Hematopoietic multipotent progenitor cell treated with erythropoietin and hydrocortisone succinate and interleukin-3 and kit ligand, for 4 days (in vitro differentiated cells): ENCODE measurements at regions not wholly inside any gene's neighbourhood (a gene's known extent, or its start where the extent isn't known, plus 50 kb on each side); places are given as distances from the start of the nearest gene placed in this dataset.

ENCODE experiments used
- DNase-seq: peaks from one replicate; pipeline ENCODE4 v3.0.0-alpha.2; 2015

DNA sequence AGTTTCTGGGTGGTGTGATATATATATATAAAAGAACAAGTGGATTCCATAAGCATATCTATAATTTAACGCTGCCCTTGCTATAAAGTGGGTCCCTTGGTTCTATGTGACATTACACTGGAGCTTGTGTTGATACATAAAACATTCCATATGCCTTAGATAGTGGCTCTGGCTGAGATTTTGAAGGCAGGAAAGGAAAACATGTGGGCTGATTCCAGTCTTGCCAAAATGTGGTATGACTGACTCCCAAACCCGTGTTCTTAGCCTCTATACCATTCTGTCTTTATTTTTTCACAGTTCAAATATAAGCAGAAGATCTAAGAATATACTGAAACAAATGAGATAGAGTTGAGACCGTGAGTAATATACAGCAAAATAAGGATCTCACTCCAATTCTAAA lies 522.8 kb upstream of the LRRC4C start:
- no peak for DNase-seq

- no peak for DNase-seq
Measured at GRCh38 chr11:41982975-41983374, 523.5 kb upstream of the LRRC4C start.

DNA sequence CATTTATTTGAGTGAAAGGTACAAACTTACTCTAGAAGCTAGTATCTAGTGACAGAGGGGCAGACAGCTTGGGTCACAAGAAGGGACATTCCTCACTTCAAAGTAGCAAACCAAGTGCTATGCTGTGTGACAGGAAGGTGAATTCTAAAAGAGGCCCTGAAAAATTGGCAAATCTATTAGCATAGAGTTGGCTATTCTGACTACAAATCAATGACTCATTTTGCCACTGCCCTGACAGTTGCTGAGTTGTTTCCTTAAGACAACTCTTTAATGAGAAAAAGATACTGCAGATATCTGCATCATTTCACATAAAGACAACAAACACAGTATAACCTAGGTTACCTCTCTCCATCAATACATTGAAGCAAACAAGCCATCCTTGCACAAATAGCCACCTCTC lies 524.0 kb upstream of the LRRC4C start:
- DNase-seq = no peak

DNA sequence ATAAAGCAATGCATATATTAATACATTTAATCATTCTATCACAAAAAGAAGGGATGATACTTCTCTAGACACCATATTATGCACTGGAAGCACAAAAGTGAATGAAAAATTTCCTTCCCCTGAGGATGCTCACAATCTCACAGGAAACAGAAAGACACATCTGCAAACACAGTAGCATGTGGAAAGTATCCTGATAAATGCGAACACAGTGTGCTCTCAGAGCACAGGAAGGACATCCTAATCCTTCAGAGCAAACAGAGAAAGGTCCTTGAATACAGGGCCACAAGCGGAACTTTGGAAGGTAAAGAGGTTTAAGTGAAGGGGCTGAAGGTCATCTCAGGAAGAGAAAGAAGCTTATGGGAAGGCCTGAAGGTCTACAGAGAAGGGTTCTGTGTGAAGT lies 524.6 kb upstream of the LRRC4C start:
- DNase-seq = no peak

GRCh38 chr11:41985799-41986198 lies 526.3 kb upstream of the LRRC4C start:
- DNase-seq = no peak

- no peak for DNase-seq
Measured at GRCh38 chr11:41988951-41989572, 529.6 kb upstream of the LRRC4C start.

- no peak for DNase-seq
Measured at GRCh38 chr11:41989823-41990380, 530.5 kb upstream of the LRRC4C start.

DNA sequence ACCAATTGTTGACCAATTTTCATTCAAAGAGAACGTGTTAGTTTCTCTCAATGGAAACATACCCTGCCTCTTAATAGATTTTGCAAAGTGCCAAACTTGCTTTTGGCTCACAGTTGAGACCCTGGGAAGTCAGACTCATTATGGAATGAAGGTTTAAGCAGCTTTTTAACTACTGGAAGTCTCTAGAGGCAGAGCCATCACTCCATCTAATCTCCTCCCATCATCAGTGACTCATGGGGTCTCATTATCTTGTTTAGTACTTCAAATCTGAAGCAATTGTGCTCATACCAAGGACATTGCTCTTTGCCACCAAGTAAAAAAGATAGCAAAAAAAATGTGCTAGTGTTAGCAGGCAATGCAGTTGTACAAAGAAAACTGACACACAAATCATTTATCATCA lies 537.1 kb upstream of the LRRC4C start:
- no peak for DNase-seq

GRCh38 chr11:41997844-41998401 lies 538.5 kb upstream of the LRRC4C start:
- DNase-seq = no peak

- no peak for DNase-seq
Measured at GRCh38 chr11:41999066-41999465, 539.6 kb upstream of the LRRC4C start.

DNA sequence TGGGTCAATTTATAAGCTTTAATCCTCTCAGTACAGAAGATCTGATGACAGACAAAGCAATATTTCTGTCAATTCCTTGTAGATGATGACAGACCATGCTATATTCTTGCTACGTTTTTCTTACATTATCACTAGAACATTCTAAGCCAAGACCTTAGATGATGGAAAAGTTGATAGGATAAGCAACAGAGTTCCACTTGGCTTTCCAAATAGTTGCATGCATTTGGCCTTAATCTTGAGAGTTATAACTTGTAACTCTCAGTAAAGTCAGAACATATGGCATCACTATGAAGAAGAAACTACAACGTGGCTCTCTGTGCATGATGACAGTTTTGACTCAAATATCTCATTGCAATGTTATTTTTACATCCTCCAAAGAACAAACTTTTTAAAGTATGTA lies 544.3 kb upstream of the LRRC4C start:
- DNase-seq = no peak

- no peak for DNase-seq
Measured at GRCh38 chr11:42006766-42007165, 547.3 kb upstream of the LRRC4C start.

- DNase-seq = no peak
Measured at GRCh38 chr11:42012271-42012670, 552.8 kb upstream of the LRRC4C start.

DNA sequence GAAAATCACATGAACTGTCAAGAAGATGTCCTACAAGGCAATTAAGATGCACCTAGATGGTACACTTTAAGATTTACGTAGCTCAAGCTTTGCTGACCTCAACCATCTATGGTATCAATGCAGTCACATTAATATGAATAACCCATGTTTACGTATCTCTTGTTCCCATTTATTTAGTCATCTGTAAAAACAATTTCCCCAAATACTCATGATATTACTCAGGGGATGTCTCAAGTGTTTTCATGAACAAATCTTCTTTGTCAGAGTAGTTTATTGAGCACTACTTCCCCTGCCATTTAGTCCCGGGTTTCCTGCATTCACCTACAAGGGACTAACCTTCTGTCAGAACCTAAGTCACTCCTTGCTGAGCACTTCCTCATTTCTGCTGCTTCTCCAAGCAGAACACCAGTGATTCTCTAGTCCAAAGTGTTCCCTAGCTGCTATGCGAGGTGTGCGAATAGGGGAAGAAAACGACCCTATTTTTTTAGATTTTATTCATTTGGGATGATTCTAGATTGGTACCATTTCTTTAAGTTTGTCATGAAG lies 554.3 kb upstream of the LRRC4C start:
- DNase-seq = no peak

- DNase-seq = no peak
Measured at GRCh38 chr11:42021911-42022310, 562.5 kb upstream of the LRRC4C start.

- no peak for DNase-seq
Measured at GRCh38 chr11:42023267-42023666, 563.8 kb upstream of the LRRC4C start.

DNA sequence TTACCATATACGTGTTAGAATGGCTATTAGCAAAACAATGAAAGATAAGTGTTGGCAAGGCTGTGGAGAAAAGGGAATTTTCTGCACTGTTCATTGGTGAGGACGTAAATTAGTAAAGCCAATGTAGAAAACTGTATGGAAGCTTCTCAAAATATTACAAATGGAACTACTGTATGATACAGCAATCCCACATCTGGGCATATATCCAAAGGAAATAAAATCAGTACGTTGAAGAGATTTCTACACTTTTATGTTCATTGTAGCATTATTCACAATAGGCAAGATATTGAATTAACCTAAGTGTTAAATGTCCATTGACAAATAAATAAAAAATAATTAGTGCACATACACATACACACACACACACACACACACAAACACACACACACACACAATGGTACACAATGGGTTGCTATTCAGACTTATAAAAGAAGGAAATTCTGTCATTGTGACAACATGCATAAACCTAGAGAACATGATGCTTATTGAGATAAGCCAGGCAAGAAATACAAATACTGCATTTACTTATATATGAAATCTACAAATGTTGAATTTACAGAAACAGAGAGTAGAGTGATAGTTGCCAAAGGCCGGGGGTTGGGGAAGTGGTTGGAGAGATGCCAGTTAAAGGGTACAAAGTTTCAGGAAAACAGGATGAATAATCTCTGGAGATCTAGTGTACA lies 565.8 kb upstream of the LRRC4C start:
- DNase-seq = no peak

DNA sequence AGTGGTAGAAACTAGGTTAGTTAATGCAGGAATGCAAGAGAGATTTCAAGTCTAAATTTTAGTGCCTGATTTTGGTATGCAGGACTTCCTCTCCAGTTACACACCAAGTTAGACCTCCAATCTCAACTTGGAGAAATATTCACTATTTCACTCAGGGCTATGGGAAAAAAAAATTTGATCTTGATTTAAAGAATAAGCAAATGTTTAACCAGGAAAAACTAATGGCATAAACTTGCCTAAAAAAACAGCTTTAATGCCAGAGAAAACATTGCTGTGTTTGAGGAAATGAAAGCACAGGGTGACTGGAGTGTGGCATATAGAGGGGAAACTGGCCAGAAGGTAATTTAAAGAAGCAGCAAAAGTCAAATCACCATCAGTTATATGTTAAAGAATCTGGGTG lies 575.4 kb upstream of the LRRC4C start:
- no peak for DNase-seq

GRCh38 chr11:42036201-42036600 lies 576.7 kb upstream of the LRRC4C start:
- no peak for DNase-seq

GRCh38 chr11:42043312-42043711 lies 583.9 kb upstream of the LRRC4C start:
- DNase-seq = no peak

GRCh38 chr11:42047637-42048555 lies 588.4 kb upstream of the LRRC4C start:
- no peak for DNase-seq

- DNase-seq = no peak
Measured at GRCh38 chr11:42049186-42049585, 589.7 kb upstream of the LRRC4C start.

DNA sequence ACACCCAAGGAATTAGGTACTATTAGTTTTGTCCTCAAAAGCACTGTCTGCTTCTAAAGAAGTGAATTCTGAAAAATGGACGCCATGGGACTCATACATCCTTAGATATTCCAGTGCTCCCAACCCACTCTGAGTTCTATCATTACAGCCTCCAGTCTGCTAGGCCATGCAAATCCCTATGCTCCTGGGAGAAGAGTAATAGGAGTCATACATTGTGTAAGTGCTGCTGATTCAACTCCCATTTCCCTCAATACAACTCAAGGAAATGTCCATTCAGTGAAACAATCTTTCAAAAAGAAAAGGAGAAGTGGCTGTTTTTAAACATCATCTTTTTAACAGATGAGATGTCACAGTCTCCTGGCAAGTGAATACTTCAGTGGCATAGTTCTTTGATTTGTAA lies 590.2 kb upstream of the LRRC4C start:
- DNase-seq = no peak
